HCT116 (cell line): ENCODE measurements at regions not wholly inside any gene's neighbourhood (a gene's known extent, or its start where the extent isn't known, plus 50 kb on each side); places are given as distances from the start of the nearest gene placed in this dataset.

Source experiments
- ATAC-seq: fragments of 200-7000 bp; cut with Tn5 transposase; 2 replicates; pipeline ENCODE4 v1.9.1; 2020; ENCODE audit warnings: mild to moderate bottlenecking, moderate library complexity
- BruUV-seq: library from RNA; stranded (reverse); fragments of 400-500 nt; replicated peaks from 2 replicates; lab custom pipeline; 2021; lab: Mats Ljungman, UMichigan
- CTCF ChIA-PET: fragments of 300-600 bp; sonication (Branson Sonifier 250); formaldehyde crosslinking; loops from one replicate; lab custom pipeline; 2021; ENCODE audit warnings: antibody characterized with exemption; lab: Charles Lee
- POLR2A ChIA-PET: fragments of 300-600, 350-600 bp; sonication (Branson Sonifier 250); formaldehyde crosslinking; loops from one replicate; lab custom pipeline; 2021; ENCODE audit warnings: antibody characterized with exemption; lab: Charles Lee
- RAD21 ChIA-PET, 2 experiments: fragments of 300-600 bp; sonication (Branson Sonifier 250); formaldehyde crosslinking; loops; one replicate each; lab custom pipeline; 2023; ENCODE audit warnings: low total read pairs in 2 of 2; ENCODE audit not compliant: uncharacterized antibody in 2 of 2, unreplicated experiment in 2 of 2, low non-redundant PET in 1 of 2; lab: Charles Lee
- DNase-seq: peaks from one replicate; pipeline ENCODE4 v3.0.0-alpha.2; 2010; ENCODE audit warnings: low read depth, low spot score
- H2AFZ ChIP-seq: fragments of 200-600 bp; shearing (Covaris generic), sonication (generic); 2 replicates; pipeline ENCODE4 v1.6.1; 2017; ENCODE audit warnings: low read depth, mixed run types, mixed read lengths, antibody characterized with exemption, low read length; ENCODE audit not compliant: poor library complexity, severe bottlenecking
- H3K27ac ChIP-seq: 2 replicates; pipeline ENCODE4 v1.5.1; 2012; ENCODE audit warnings: low read depth, low read length
- H3K27me3 ChIP-seq: fragments of 200-600 bp; sonication (generic); 2 replicates; pipeline ENCODE4 v1.6.1; 2016; ENCODE audit warnings: mixed run types, low read length, mixed read lengths; ENCODE audit not compliant: insufficient read depth
- H3K36me3 ChIP-seq, 2 experiments: fragments of 200-500 bp in 1 of 2; fragments of 200-600 bp in 1 of 2; sonication (Bioruptor generic) in 1 of 2; sonication (generic) in 1 of 2; 2 replicates each; pipeline versions ENCODE4 v1.5.1 to v1.6.1; 2014 to 2016; ENCODE audit warnings: low read length in 2 of 2, inconsistent platforms in 1 of 2, mixed read lengths in 1 of 2, mixed run types in 1 of 2; ENCODE audit not compliant: insufficient read depth in 2 of 2, control insufficient read depth in 1 of 2
- H3K4me1 ChIP-seq, 2 experiments: fragments of 200-600 bp in 1 of 2; sonication (generic) in 1 of 2; 2 replicates each; pipeline versions ENCODE4 v1.5.1 to v1.6.1; 2012 to 2017; ENCODE audit warnings: low read length in 2 of 2, inconsistent platforms in 1 of 2, mild to moderate bottlenecking in 1 of 2, mixed read lengths in 1 of 2, mixed run types in 1 of 2, moderate library complexity in 1 of 2; ENCODE audit not compliant: insufficient read depth in 2 of 2, control insufficient read depth in 1 of 2
- H3K4me2 ChIP-seq: fragments of 200-600 bp; sonication (generic); 2 replicates; pipeline ENCODE4 v1.6.1; 2017; ENCODE audit warnings: mixed run types, low read length, mixed read lengths
- H3K4me3 ChIP-seq, 2 experiments: fragments of 200-600 bp in 1 of 2; sonication (generic) in 1 of 2; replicated peaks in 1 of 2; 2 replicates each; pipeline ENCODE4 v1.5.1; 2011 to 2016; ENCODE audit warnings: low read length in 2 of 2, control low read depth in 1 of 2, low read depth in 1 of 2, mild to moderate bottlenecking in 1 of 2, mixed read lengths in 1 of 2, mixed run types in 1 of 2
- H3K79me2 ChIP-seq: fragments of 200-600 bp; sonication (generic); 2 replicates; pipeline ENCODE4 v1.6.1; 2017; ENCODE audit warnings: mild to moderate bottlenecking, mixed run types, low read length, moderate library complexity, mixed read lengths; ENCODE audit not compliant: insufficient read depth
- H3K9ac ChIP-seq: fragments of 200-600 bp; sonication (generic); 2 replicates; pipeline ENCODE4 v1.6.1; 2016; ENCODE audit warnings: low read length, mixed read lengths
- H3K9me2 ChIP-seq: fragments of 200-600 bp; sonication (generic), shearing (Covaris generic); 2 replicates; pipeline ENCODE4 v1.6.1; 2017; ENCODE audit warnings: mixed run types, mild to moderate bottlenecking, moderate library complexity; ENCODE audit not compliant: insufficient read depth
- H3K9me3 ChIP-seq, 2 experiments: fragments of 200-500 bp in 1 of 2; fragments of 200-600 bp in 1 of 2; sonication (Bioruptor generic) in 1 of 2; sonication (generic) in 1 of 2; 2 replicates each; pipeline ENCODE4 v1.6.1; 2014 to 2017; ENCODE audit warnings: low read length in 2 of 2, mixed read lengths in 2 of 2, inconsistent platforms in 1 of 2, low read depth in 1 of 2, mild to moderate bottlenecking in 1 of 2, mixed run types in 1 of 2, moderate library complexity in 1 of 2; ENCODE audit not compliant: control insufficient read depth in 1 of 2, insufficient read depth in 1 of 2
- H4K20me1 ChIP-seq: fragments of 200-600 bp; sonication (generic), shearing (Covaris generic); 2 replicates; pipeline ENCODE4 v1.6.1; 2017; ENCODE audit warnings: mixed run types, mild to moderate bottlenecking, moderate library complexity; ENCODE audit not compliant: insufficient read depth
- CBX3 ChIP-seq: IDR thresholded peaks from 2 replicates; pipeline ENCODE4 v1.6.1; 2012; ENCODE audit warnings: low read depth
- CEBPB ChIP-seq: IDR thresholded peaks from 2 replicates; pipeline ENCODE4 v1.6.1; 2012; ENCODE audit warnings: low read depth
- CTCF ChIP-seq, 3 experiments: fragments of 200-600 bp in 1 of 3; sonication (generic) in 1 of 3; IDR thresholded peaks in 2 of 3; conservative IDR thresholded peaks in 1 of 3; 2 replicates each; pipeline ENCODE4 v1.5.1; 2012 to 2017; ENCODE audit warnings: low read depth in 2 of 3, low read length in 2 of 3, antibody characterized with exemption in 1 of 3, borderline replicate concordance in 1 of 3, control low read depth in 1 of 3, mild to moderate bottlenecking in 1 of 3, mixed read lengths in 1 of 3, mixed run types in 1 of 3, moderate library complexity in 1 of 3; ENCODE audit not compliant: insufficient read depth in 1 of 3
- FOSL1 ChIP-seq: IDR thresholded peaks from 2 replicates; pipeline ENCODE4 v1.6.1; 2012; ENCODE audit warnings: low read depth
- JUND ChIP-seq: IDR thresholded peaks from 2 replicates; pipeline ENCODE4 v1.6.1; 2012
- MAX ChIP-seq: IDR thresholded peaks from 2 replicates; pipeline ENCODE4 v1.6.1; 2012
- POLR2AphosphoS5 ChIP-seq: IDR thresholded peaks from 2 replicates; pipeline ENCODE4 v1.6.1; 2011; ENCODE audit warnings: mild to moderate bottlenecking, low read depth, low read length, moderate library complexity
- TCF7L2 ChIP-seq: IDR thresholded peaks from 2 replicates; pipeline ENCODE4 v1.7.0; 2011; ENCODE audit warnings: borderline replicate concordance, inconsistent platforms; ENCODE audit not compliant: insufficient read depth, insufficient read length; ENCODE audit errors: extremely low read depth
- ZBTB33 ChIP-seq: IDR thresholded peaks from 2 replicates; pipeline ENCODE4 v1.6.1; 2011; ENCODE audit warnings: mild to moderate bottlenecking, low read length, moderate library complexity; ENCODE audit not compliant: insufficient replicate concordance; ENCODE audit errors: extremely low read depth
- intact Hi-C: fragments of 100-400 bp; cut with micrococcal nuclease; formaldehyde crosslinking; loops from 2 replicates; pipeline ENCODE4 v1.10.0; 2022

- Histone ChIP-seq H3K4me1 (no peaks in the 10 kb centered on the region), H2AFZ (no peak overlapping the region), H3K9me3 (no peaks in the 10 kb centered on the region), H3K9me2 (no peaks in the 10 kb centered on the region), H3K36me3 (no peaks in the 10 kb centered on the region), H3K79me2 (no peaks in the 10 kb centered on the region), H3K27me3 (no peaks in the 10 kb centered on the region), H3K4me3 (no peak overlapping the region), H4K20me1 (no peaks in the 10 kb centered on the region), H3K27ac (no peak overlapping the region), H3K9ac (no peak overlapping the region), H3K4me2 (no peak overlapping the region)
- no peak for TF ChIP-seq ZBTB33
- no peak for TF ChIP-seq TCF7L2
- no peak for TF ChIP-seq JUND
- no peak for TF ChIP-seq CBX3
- TF ChIP-seq CEBPB: no peak
- TF ChIP-seq POLR2AphosphoS5: no peak
- no peak for TF ChIP-seq MAX
- no peak for TF ChIP-seq CTCF (IDR thresholded peaks at IDR 0.05 in 2 of 3, conservative IDR thresholded peaks at IDR 0.05 in 1 of 3; ENCODE audit: borderline replicate concordance in 1 of 3, insufficient read depth in 1 of 3, low read depth in 2 of 3, low read length in 2 of 3)
- TF ChIP-seq FOSL1: no peak
- no TSS peak for BruUV-seq
- ChIA-PET RAD21 (no interaction called here), CTCF (no interaction called here), POLR2A (no interaction called here)
- DNase-seq: no peak
- intact Hi-C loops: no loop called here
- no peak for ATAC-seq
These were observed 241.3 kb upstream of the MYO3A start for GRCh38 chr10:25692761-25693160.
